IPS-18a (cell line): ENCODE measurements at regions not wholly inside any gene's neighbourhood (a gene's known extent, or its start where the extent isn't known, plus 50 kb on each side); places are given as distances from the start of the nearest gene placed in this dataset.

Source experiments
- H3K27ac ChIP-seq: one replicate; pipeline ENCODE4 v1.5.1; 2013; ENCODE audit warnings: low read length
- H3K27me3 ChIP-seq: one replicate; pipeline ENCODE4 v1.6.1; 2013; ENCODE audit warnings: mild to moderate bottlenecking, low read length; ENCODE audit not compliant: control insufficient read depth, insufficient read depth
- H3K36me3 ChIP-seq: one replicate; pipeline ENCODE4 v1.6.1; 2013; ENCODE audit warnings: low read depth, low read length; ENCODE audit not compliant: control insufficient read depth
- H3K4me1 ChIP-seq: one replicate; pipeline ENCODE4 v1.6.1; 2013; ENCODE audit warnings: low read depth, low read length; ENCODE audit not compliant: control insufficient read depth
- H3K4me3 ChIP-seq: one replicate; pipeline ENCODE4 v1.5.1; 2013; ENCODE audit warnings: low read length
- H3K9ac ChIP-seq: one replicate; pipeline ENCODE4 v1.6.1; 2013; ENCODE audit warnings: mild to moderate bottlenecking, low read length, moderate library complexity
- H3K9me3 ChIP-seq: one replicate; pipeline ENCODE4 v1.6.1; 2013; ENCODE audit warnings: low read depth, low read length; ENCODE audit not compliant: control insufficient read depth

- H3K27me3 ChIP-seq, result no peaks in the 10 kb centered on the region
Measured at GRCh38 chr16:85507342-85507741, 105.8 kb upstream of the GSE1 start.

GRCh38 chr16:85508388-85508787 is 104.7 kb upstream of the GSE1 start:
- H3K4me1 ChIP-seq, result peaks cover 6% of the 10 kb centered on the region
- no peak overlapping the region for H3K27ac ChIP-seq
- no peak overlapping the region for H3K9ac ChIP-seq
- no peaks in the 10 kb centered on the region for H3K27me3 ChIP-seq
- H3K4me3 ChIP-seq, result no peak overlapping the region
- no peaks in the 10 kb centered on the region for H3K36me3 ChIP-seq
- no peaks in the 10 kb centered on the region for H3K9me3 ChIP-seq

More at GRCh38 chr16:85507342-85507741, 105.8 kb upstream of the GSE1 start:
- H3K9me3 ChIP-seq, result no peaks in the 10 kb centered on the region
- H3K4me1 ChIP-seq, result peaks cover 3% of the 10 kb centered on the region
- H3K36me3 ChIP-seq, result no peaks in the 10 kb centered on the region
- H3K4me3 ChIP-seq, result no peak overlapping the region
- H3K9ac ChIP-seq, result no peak overlapping the region
- H3K27ac ChIP-seq, result no peak overlapping the region

GRCh38 chr16:85508993-85509392 is 104.1 kb upstream of the GSE1 start:
- Histone ChIP-seq H3K27me3 (no peaks in the 10 kb centered on the region), H3K4me1 (peaks cover 11% of the 10 kb centered on the region), H3K9me3 (no peaks in the 10 kb centered on the region), H3K4me3 (no peak overlapping the region), H3K36me3 (no peaks in the 10 kb centered on the region), H3K27ac (no peak overlapping the region), H3K9ac (no peak overlapping the region)

GRCh38 chr16:85510041-85510659 is 103.0 kb upstream of the GSE1 start:
- H3K9ac ChIP-seq, result no peak overlapping the region
- H3K4me1 ChIP-seq, result peaks cover 16% of the 10 kb centered on the region
- no peak overlapping the region for H3K27ac ChIP-seq
- H3K9me3 ChIP-seq, result no peaks in the 10 kb centered on the region
- H3K36me3 ChIP-seq, result no peaks in the 10 kb centered on the region
- no peaks in the 10 kb centered on the region for H3K27me3 ChIP-seq
- no peak overlapping the region for H3K4me3 ChIP-seq

GRCh38 chr16:85511938-85512807 is 100.9 kb upstream of the GSE1 start:
- Histone ChIP-seq H3K27me3 (no peaks in the 10 kb centered on the region), H3K9ac (no peak overlapping the region), H3K9me3 (no peaks in the 10 kb centered on the region), H3K4me3 (no peak overlapping the region), H3K36me3 (no peaks in the 10 kb centered on the region), H3K4me1 (peaks cover 16% of the 10 kb centered on the region), H3K27ac (no peak overlapping the region)

- Histone ChIP-seq H3K4me1 (peaks cover 16% of the 10 kb centered on the region), H3K27ac (no peak overlapping the region), H3K27me3 (no peaks in the 10 kb centered on the region), H3K9me3 (no peaks in the 10 kb centered on the region), H3K4me3 (no peak overlapping the region), H3K9ac (no peak overlapping the region), H3K36me3 (no peaks in the 10 kb centered on the region)
Measured at GRCh38 chr16:85512808-85513115, 100.4 kb upstream of the GSE1 start.

GRCh38 chr16:85513180-85513579 is 99.9 kb upstream of the GSE1 start:
- H3K4me1 ChIP-seq, result peaks cover 16% of the 10 kb centered on the region

GRCh38 chr16:85513649-85514048 is 99.5 kb upstream of the GSE1 start:
- Histone ChIP-seq H3K9ac (no peak overlapping the region), H3K4me1 (peaks cover 16% of the 10 kb centered on the region), H3K9me3 (no peaks in the 10 kb centered on the region), H3K27ac (no peak overlapping the region), H3K4me3 (no peak overlapping the region), H3K36me3 (no peaks in the 10 kb centered on the region), H3K27me3 (no peaks in the 10 kb centered on the region)

More at GRCh38 chr16:85513180-85513579, 99.9 kb upstream of the GSE1 start:
- no peak overlapping the region for H3K27ac ChIP-seq
- H3K27me3 ChIP-seq, result no peaks in the 10 kb centered on the region
- H3K36me3 ChIP-seq, result no peaks in the 10 kb centered on the region
- no peak overlapping the region for H3K9ac ChIP-seq
- no peak overlapping the region for H3K4me3 ChIP-seq
- no peaks in the 10 kb centered on the region for H3K9me3 ChIP-seq

GRCh38 chr16:85514295-85514597 is 98.9 kb upstream of the GSE1 start:
- H3K9ac ChIP-seq, result no peak overlapping the region
- no peak overlapping the region for H3K27ac ChIP-seq
- no peaks in the 10 kb centered on the region for H3K36me3 ChIP-seq
- no peaks in the 10 kb centered on the region for H3K9me3 ChIP-seq
- H3K27me3 ChIP-seq, result no peaks in the 10 kb centered on the region
- no peak overlapping the region for H3K4me3 ChIP-seq
- peaks cover 16% of the 10 kb centered on the region for H3K4me1 ChIP-seq

- Histone ChIP-seq H3K4me3 (no peak overlapping the region), H3K9me3 (no peaks in the 10 kb centered on the region), H3K27ac (no peak overlapping the region), H3K36me3 (no peaks in the 10 kb centered on the region), H3K27me3 (no peaks in the 10 kb centered on the region), H3K9ac (no peak overlapping the region), H3K4me1 (peaks cover 13% of the 10 kb centered on the region)
Measured at GRCh38 chr16:85514598-85515318, 98.4 kb upstream of the GSE1 start.

GRCh38 chr16:85515319-85515745 is 97.8 kb upstream of the GSE1 start:
- Histone ChIP-seq H3K27me3 (no peaks in the 10 kb centered on the region), H3K4me3 (no peak overlapping the region), H3K9me3 (no peaks in the 10 kb centered on the region), H3K27ac (no peak overlapping the region), H3K9ac (no peak overlapping the region), H3K4me1 (peaks cover 13% of the 10 kb centered on the region), H3K36me3 (no peaks in the 10 kb centered on the region)
